HG02981 (cell line): ENCODE measurements at regions not wholly inside any gene's neighbourhood (a gene's known extent, or its start where the extent isn't known, plus 50 kb on each side); places are given as distances from the start of the nearest gene placed in this dataset.
"Not testable (repeated sequence)": the region's sequence is repeated elsewhere in the genome, so short reads cannot be mapped to it uniquely, and the experiment has no call there.

ENCODE experiments used
- ATAC-seq: cut with Tn5 transposase; IDR thresholded peaks from one replicate; pipeline ENCODE4 v1.9.1; 2021; ENCODE audit warnings: mild to moderate bottlenecking, moderate library complexity; ENCODE audit not compliant: unreplicated experiment

DNA sequence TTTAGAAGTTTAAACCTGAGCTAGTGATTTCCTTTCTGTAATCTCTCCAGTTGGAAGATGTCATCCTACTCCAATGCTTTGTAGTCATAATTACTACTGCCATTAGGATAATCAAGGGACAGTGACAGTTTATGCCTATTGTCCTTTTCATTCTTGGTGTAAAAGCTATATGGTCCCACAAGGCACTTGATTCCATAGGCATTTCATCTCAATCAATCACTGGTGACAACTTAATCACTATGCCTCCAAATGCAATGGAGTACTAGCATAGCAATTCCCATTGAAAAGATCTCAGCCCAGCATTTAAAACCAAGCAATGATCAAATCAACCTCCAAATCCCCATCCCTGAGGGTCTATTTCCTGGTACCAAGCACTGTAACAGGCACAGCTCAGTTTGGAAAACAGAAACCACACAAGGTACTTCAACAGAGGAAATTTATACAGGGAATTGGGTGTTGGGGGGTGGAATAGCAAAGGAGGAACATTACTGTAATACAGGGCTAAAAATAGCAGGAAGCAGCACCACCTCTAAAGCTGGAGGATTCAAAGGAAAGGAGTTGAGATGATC is 51.0 kb downstream of the FHIP2A start:
- ATAC-seq: no peak

DNA sequence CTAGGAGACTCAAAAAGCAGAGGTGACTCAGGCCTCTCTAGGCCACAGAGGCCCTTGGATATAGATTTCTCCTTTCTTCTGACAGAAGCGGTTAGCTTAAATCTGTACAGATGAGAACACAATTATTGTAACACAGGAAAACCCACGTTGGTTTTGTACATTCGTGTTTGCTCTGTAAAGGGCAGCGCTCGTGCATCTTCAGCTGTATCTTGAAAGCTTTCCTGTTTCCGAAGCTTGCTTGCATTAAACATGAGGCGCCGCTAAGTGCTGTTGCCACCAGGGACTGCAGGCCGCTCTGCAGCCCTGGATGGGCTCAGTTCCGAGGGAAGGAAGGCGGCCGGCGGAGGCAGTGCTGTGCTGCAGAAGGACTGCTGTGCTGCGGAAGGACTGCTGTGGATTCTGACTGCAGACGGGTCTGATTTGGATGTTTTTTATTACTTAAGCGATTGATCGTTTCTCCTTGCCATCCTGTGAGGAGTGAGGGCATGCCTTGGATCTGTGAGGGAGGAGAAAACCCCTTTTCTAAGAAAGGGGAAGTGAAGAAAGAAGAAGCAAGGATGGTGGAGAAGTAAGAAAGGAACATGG is 53.3 kb downstream of the FHIP2A start:
- peak; percentile 60 for ATAC-seq

DNA sequence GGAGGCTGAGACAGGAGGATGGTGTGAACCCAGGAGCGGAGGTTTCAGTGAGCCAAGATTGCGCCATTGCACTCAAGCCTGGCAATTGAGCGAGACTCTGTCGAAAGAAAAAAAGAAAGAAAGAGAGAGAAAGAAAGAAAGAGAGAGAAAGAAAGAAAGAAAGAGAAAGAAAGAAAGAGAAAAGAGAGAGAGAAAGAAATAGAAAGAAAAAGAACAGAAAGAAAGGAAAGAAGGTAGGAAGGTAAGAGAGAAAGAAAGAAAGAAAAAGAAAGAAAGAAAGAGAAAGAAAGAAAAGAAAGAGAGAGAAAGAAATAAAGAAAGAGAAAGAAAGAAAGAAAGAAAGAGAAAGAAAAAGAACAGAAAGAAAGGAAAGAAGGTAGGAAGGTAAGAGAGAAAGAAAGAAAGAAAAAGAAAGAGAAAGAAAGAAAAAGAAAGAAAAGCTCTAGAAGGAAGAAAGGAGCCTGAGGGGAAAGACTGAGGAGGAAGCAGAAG is 54.1 kb downstream of the FHIP2A start:
- ATAC-seq: not testable (repeated sequence)

DNA sequence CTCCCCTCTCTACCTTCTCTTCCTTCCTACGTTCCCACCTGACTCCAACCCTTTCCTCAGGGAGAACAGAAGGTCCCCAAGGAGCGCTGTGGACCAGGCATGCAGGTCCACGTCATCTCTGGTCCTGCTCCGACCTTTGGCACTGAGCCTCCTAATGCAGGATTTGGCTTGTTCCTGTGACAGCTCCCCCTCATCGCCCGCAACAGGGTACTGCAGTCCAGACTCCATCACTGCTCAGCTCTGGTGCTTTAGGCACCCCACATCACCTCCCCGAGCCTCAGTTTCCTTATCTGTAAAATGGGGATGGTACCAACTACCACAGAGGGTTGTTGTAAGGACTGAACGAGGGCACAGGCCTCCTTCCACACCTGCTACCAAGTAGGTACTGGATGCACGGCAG is 54.6 kb downstream of the FHIP2A start:
- ATAC-seq: no peak

DNA sequence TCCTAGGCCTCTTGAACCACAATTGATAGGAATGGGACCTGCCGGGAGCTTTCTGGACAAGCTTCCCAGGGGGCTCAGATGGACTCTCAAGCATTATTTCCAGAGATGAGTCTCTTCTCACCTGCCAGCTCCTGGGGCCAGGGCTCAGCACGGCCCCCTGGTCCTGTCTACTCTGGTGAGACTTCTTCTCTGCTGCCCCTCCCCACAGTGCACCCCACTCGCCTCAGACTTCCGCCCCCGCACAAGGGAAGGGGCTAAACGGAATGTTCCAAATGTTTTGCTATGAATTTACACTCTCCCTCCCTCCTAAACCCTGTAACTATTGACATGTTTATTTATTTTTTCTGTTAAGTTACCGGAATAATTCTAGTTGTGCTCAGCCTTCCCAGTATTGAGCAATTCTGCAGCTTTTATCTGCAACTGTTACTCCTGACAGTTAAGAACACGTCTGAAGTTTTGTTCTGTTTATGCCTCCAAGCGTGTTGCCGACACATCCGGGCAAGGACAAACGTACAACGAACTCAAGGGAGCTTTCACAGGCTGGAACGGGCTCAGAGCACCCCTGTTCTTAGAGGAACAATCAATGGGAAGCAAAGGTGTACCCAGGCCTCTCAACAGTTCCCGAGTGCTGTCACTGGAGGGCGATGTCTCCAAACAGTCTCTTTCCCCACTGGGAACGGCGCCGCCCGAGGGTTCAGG is 55.2 kb downstream of the FHIP2A start:
- peak; percentile 72 for ATAC-seq

DNA sequence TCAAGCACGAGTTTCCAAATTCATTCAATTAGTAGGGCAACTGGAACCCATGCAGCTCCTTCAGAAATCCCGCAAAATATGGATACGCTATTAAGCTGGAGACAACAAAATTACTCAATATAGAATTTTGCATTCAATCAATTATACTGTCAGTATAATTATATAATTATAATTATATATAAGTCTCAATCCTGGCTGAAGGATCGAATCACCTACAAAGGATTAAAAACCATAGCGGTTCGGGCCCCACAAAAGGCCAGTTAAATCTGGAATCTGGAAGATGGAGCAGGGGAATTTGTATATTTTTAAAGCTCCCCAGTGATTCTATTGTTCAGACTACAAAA is 55.7 kb downstream of the FHIP2A start:
- ATAC-seq: no peak

DNA sequence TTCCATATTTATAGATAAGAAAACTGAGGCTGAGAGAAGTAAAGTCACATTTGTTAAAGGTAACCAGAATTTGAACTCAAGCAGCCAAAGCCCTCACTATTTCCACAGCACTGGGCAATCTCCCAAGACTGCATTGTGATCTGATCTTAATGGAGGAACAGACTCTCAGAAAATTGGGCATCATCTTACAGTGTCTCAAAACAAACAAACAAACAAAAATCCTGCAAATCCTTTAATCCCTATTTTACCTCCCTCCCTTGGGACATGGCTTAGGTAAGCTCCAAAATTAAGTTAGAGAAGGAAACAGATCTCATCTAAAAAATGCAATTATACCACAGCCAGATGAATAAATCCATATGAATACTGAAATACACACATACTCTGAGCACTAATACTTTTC is 57.5 kb downstream of the FHIP2A start:
- ATAC-seq: no peak

DNA sequence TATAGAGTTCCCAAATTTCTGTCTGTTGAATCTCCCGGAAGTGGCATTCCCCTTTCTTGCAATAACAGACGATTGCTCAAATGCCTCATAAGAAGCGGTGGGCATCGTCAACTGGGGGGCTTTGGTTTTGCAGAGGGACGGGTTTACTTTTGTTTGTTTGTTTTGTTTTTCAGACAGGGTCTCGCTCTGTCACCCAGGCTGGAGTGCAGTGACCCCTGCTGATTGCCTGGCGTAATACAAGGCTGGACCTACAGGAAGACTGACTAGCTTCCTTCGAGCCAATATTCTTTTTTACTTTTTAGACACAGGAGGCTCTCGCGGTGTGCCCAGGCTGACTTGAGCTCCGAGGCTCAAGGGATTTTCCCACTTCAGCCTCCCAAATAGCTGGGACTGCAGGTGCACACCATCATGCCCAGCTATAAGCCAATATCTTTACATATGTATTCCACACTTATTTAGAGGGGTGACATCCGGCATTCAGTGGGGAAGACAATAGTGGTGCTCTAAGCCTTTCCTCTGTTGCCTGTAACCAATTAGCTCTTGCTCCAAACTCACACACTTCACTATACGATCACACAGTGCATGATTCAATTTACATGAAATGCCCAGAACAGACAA is 58.1 kb downstream of the FHIP2A start:
- peak; percentile 71 for ATAC-seq

DNA sequence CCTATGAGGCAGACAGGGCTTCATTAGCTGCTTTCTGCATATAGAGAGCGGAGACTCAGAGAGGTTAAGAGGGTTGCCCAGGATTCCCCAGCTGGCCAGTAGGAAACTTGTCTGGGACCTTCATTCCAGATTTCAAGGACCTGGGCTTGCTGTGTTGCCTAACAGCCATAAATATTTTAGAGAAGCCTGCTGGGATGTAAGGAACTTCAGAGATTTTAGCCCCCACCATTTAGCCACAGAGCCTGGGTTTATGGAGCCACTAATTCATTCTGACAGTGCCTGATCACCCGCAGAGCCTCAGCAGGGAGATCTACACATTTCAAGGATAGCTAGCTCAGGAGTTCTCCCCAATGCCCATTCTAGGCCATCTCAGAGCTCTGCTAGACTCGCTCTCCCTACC is 56.6 kb upstream of the TRUB1 start:
- ATAC-seq: no peak

DNA sequence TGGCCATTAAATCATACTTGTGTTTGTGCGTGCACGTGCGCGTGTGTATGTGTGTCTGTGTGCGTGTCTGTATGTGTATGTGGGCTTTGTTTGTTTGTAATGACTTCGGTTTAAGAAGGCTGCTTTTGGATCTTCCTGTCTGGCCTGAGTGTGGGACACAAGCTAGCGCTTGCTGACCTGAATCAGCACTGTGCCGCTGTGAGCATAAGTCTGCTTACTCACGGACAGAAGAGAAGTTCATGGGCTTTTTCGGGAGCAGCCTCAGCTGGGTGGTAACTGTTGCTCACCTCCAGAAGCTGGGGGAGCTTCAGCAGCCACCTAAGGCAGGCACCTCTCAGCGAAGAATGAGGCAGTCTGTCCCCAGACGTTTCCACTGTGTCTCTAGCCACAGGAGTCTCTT is 56.1 kb upstream of the TRUB1 start:
- no peak for ATAC-seq

DNA sequence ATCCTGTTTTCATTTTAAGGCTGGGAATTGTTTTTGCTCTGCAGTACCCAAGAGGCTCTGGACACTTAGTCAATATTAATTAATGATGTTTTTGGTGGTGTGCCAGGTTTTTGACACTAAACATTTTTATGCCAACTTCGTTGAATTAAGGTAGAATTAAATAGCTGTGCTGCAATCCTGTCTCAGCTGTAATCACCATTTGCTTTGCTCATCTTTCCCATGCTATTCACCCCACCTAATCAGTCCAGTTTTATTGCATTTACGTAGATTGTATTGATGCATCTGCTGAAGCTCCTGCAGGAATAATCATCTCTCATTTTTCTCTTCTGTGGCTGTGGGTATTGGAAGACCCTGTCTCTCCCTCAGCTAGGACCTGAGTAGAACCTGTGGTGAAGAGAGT is 52.6 kb upstream of the TRUB1 start:
- ATAC-seq: no peak
